Fibroblast of the aortic adventitia (primary cell): ENCODE measurements at regions not wholly inside any gene's neighbourhood (a gene's known extent, or its start where the extent isn't known, plus 50 kb on each side); places are given as distances from the start of the nearest gene placed in this dataset.
"Not testable (repeated sequence)": the region's sequence is repeated elsewhere in the genome, so short reads cannot be mapped to it uniquely, and the experiment has no call there.

Source experiments
- DNase-seq: peaks from one replicate; pipeline ENCODE4 v3.0.0-alpha.2; 2010; ENCODE audit warnings: low read depth
- H3K4me3 ChIP-seq: 2 replicates; pipeline ENCODE4 v1.5.1; 2011; ENCODE audit warnings: low read depth, mild to moderate bottlenecking, control low read depth, low read length, moderate library complexity
- TF ChIP-seq, protein P1 (sequence below): IDR thresholded peaks from 2 replicates; pipeline ENCODE4 v1.5.1; 2011; ENCODE audit warnings: mild to moderate bottlenecking, low read length, control low read depth, inconsistent platforms; ENCODE audit not compliant: insufficient read depth

- DNase-seq, result no peak
- TF ChIP-seq, protein P1, sequence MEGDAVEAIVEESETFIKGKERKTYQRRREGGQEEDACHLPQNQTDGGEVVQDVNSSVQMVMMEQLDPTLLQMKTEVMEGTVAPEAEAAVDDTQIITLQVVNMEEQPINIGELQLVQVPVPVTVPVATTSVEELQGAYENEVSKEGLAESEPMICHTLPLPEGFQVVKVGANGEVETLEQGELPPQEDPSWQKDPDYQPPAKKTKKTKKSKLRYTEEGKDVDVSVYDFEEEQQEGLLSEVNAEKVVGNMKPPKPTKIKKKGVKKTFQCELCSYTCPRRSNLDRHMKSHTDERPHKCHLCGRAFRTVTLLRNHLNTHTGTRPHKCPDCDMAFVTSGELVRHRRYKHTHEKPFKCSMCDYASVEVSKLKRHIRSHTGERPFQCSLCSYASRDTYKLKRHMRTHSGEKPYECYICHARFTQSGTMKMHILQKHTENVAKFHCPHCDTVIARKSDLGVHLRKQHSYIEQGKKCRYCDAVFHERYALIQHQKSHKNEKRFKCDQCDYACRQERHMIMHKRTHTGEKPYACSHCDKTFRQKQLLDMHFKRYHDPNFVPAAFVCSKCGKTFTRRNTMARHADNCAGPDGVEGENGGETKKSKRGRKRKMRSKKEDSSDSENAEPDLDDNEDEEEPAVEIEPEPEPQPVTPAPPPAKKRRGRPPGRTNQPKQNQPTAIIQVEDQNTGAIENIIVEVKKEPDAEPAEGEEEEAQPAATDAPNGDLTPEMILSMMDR, result no peak
- H3K4me3 ChIP-seq, result no peak overlapping the region
Measured at GRCh38 chr22:22770881-22771280, 116.7 kb upstream of the IGLL5 start.

DNA sequence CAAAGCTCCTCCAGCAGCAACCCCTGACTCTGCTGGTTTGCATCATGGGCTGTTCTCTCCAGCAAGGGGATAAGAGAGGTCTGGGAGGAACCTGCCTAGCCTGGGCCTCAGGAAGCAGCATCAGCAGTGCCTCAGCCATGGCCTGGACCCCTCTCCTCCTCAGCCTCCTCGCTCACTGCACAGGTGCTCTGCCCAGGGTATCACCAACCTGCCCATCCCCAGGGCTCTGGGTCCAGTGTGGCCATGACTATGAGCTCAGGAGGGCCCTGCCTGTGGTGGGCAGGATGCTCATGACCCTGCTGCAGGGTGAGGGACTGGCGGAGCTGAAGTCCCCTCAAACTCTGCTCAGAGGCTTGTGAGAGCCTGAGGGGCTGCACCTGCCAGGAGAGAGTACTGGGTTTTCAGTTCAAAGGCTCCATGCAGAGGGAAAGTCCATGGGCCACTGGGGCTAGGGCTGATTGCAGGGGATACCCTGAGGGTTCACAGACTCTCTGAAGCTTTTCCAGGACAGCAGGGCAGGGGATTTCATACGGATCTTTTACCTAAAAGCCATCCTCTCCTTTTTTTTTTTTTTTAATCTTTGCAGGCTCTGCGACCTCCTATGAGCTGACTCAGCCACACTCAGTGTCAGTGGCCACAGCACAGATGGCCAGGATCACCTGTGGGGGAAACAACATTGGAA is 115.8 kb upstream of the IGLL5 start:
- TF ChIP-seq, protein P1, result no peak
- DNase-seq, result no peak
- H3K4me3 ChIP-seq, result no peak overlapping the region

GRCh38 chr22:22772396-22772795 is 115.2 kb upstream of the IGLL5 start:
- no peak for DNase-seq
- TF ChIP-seq, protein P1, result no peak

GRCh38 chr22:22772883-22773282 is 114.7 kb upstream of the IGLL5 start:
- no peak overlapping the region for H3K4me3 ChIP-seq
- TF ChIP-seq, protein P1, result no peak

More at GRCh38 chr22:22772396-22772795, 115.2 kb upstream of the IGLL5 start:
- no peak overlapping the region for H3K4me3 ChIP-seq

GRCh38 chr22:22773427-22773826 is 114.2 kb upstream of the IGLL5 start:
- TF ChIP-seq, protein P1, result no peak
- no peak for DNase-seq
- no peak overlapping the region for H3K4me3 ChIP-seq

More at GRCh38 chr22:22772883-22773282, 114.7 kb upstream of the IGLL5 start:
- no peak for DNase-seq

DNA sequence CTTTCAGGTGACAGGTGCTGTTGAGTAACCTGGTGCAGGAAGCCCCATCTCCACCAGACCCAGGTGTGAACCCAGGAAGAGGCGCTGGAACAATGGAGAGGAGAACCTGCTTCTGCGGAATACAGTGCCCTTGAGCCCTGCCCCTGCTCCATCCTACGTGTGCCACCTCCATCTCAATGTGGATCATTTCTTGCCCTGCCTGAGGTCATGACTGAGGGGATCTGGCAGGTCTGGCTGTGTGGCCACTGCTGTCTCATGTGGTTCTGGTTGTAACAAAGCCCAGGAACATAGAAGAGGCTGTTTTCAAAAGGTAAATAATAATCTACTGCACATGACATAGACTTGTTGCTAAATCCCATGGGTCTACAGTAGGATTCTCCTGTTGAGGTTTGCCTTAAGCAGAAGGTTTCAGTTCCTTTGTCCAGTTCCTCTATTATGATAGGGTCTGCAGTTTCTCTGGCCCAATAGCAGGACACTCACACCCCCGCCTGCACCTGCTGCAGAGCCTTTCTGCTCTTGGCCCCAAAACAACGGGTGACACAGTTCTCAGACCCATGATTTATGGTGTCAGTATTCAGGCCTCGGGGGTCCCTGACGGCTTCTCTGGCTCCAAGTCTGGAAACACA is 113.5 kb upstream of the IGLL5 start:
- TF ChIP-seq, protein P1, result no peak
- DNase-seq, result no peak
- no peak overlapping the region for H3K4me3 ChIP-seq

DNA sequence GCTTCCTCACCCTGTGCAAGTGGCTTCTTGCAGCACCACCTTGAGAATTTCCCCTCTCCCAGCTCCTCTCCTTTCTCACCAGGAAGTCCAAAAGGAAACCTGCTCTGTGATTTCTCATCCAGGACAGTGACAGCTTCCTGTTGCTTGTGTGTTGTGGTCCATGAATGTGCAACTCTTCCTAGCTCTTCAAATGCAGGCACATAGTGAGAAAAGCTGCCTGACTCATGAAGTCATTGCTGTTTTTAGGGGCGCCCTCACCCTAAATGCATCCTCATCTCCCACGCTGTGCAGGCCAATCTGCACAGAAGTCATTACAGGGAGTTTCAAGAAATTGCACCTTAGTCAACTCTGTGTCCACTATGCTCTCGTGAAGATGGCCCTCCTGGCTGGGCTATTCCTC is 112.9 kb upstream of the IGLL5 start:
- not testable (repeated sequence) for DNase-seq, H3K4me3 ChIP-seq
